Natural killer cell (primary cell): ENCODE measurements at regions not wholly inside any gene's neighbourhood (a gene's known extent, or its start where the extent isn't known, plus 50 kb on each side); places are given as distances from the start of the nearest gene placed in this dataset.

ENCODE experiments used
- ATAC-seq, 3 donors: fragments of 150-1000 bp in 2 of 3; fragments of 200-7000 bp in 1 of 3; cut with Tn5 transposase; 1 replicate in 1 of 3; 2 replicates in 2 of 3; pipeline ENCODE4 v1.10.0; 2021; ENCODE audit warnings: mild to moderate bottlenecking in 2 of 3, moderate library complexity in 2 of 3
- DNase-seq, 2 donors: peaks; one replicate each; pipeline versions ENCODE4 v3.0.0 to v3.0.0-alpha.2; 2013 to 2021; ENCODE audit warnings: mixed read lengths in 1 of 2
- H3K27ac ChIP-seq: one replicate; pipeline ENCODE4 v1.5.1; 2013; ENCODE audit warnings: mild to moderate bottlenecking, low read length
- H3K27me3 ChIP-seq: one replicate; pipeline ENCODE4 v1.6.1; 2013; ENCODE audit warnings: low read length; ENCODE audit not compliant: control insufficient read depth, insufficient read depth
- H3K36me3 ChIP-seq: one replicate; pipeline ENCODE4 v1.6.1; 2013; ENCODE audit warnings: low read length; ENCODE audit not compliant: control insufficient read depth, insufficient read depth
- H3K4me1 ChIP-seq: one replicate; pipeline ENCODE4 v1.6.1; 2013; ENCODE audit warnings: low read length; ENCODE audit not compliant: control insufficient read depth, insufficient read depth
- H3K4me3 ChIP-seq: one replicate; pipeline ENCODE4 v1.5.1; 2013; ENCODE audit warnings: low read length
- H3K9me3 ChIP-seq: one replicate; pipeline ENCODE4 v1.6.1; 2013; ENCODE audit warnings: low read length; ENCODE audit not compliant: control insufficient read depth, insufficient read depth
- H3K27ac Mint-ChIP-seq, 2 donors: one replicate each; pipeline ENCODE4 v1.8.0; 2022; ENCODE audit warnings: mild to moderate bottlenecking in 2 of 2, mixed read lengths in 2 of 2, moderate library complexity in 1 of 2
- H3K27me3 Mint-ChIP-seq, 2 donors: one replicate each; pipeline ENCODE4 v1.8.0; 2022; ENCODE audit warnings: low read depth in 2 of 2, mixed read lengths in 2 of 2
- H3K36me3 Mint-ChIP-seq: one replicate; pipeline ENCODE4 v1.8.0; 2022; ENCODE audit warnings: mixed read lengths
- H3K4me1 Mint-ChIP-seq, 2 donors: one replicate each; pipeline ENCODE4 v1.8.0; 2022; ENCODE audit warnings: mixed read lengths in 2 of 2
- H3K4me3 Mint-ChIP-seq: one replicate; pipeline ENCODE4 v1.8.0; 2022; ENCODE audit warnings: mild to moderate bottlenecking, moderate library complexity, mixed read lengths
- H3K9me3 Mint-ChIP-seq, 2 donors: one replicate each; pipeline ENCODE4 v1.8.0; 2022; ENCODE audit warnings: mixed read lengths in 2 of 2
- WGBS: methylation state at CpG from one replicate; pipeline ENCODE4 v1.1.7; 2013; ENCODE audit warnings: missing lambda C conversion rate; ENCODE audit not compliant: insufficient coverage; 5-methylcytosine and 5-hydroxymethylcytosine counted together
- intact Hi-C: fragments of 100-400 bp; cut with micrococcal nuclease; formaldehyde crosslinking; loops from one replicate; pipeline ENCODE4 v1.14.2; 2022
- TF ChIP-seq, protein P1 (sequence below): fragments of 200-600 bp; IDR thresholded peaks from one replicate; pipeline ENCODE4 v1.8.0; 2022; ENCODE audit warnings: antibody characterized with exemption

DNA sequence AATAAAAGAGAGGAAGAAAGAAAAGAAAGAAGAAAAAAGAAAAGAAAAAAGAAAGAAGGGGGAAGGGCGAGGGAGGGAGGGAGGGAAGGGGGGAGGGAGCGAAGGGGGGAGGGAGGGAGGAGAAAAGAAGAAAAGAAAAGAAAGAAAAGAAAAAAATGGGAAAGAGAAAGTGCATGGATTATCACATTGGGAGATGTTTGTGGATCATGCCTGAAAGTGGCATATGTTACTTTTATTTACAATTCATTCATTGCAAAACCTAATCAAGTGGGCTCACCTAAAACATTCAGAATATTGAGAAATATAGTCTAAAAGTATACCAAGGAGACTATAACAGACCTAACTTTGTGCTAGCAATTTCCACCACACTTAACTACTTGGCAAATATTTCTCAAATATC, 246.9 kb upstream of the SYT1 start:
- Mint-ChIP-seq H3K9me3 (peaks cover 6 to 14% of the 10 kb centered on the region in 2 donors), H3K4me3 (no peak overlapping the region), H3K27me3 (no peaks in the 10 kb centered on the region), H3K4me1 (no peaks in the 10 kb centered on the region), H3K27ac (no peak overlapping the region), H3K36me3 (no peaks in the 10 kb centered on the region)
- Histone ChIP-seq H3K27me3 (no peaks in the 10 kb centered on the region), H3K9me3 (no peaks in the 10 kb centered on the region), H3K4me3 (no peak overlapping the region), H3K36me3 (no peaks in the 10 kb centered on the region), H3K4me1 (no peaks in the 10 kb centered on the region), H3K27ac (no peak overlapping the region)
- TF ChIP-seq, protein P1, sequence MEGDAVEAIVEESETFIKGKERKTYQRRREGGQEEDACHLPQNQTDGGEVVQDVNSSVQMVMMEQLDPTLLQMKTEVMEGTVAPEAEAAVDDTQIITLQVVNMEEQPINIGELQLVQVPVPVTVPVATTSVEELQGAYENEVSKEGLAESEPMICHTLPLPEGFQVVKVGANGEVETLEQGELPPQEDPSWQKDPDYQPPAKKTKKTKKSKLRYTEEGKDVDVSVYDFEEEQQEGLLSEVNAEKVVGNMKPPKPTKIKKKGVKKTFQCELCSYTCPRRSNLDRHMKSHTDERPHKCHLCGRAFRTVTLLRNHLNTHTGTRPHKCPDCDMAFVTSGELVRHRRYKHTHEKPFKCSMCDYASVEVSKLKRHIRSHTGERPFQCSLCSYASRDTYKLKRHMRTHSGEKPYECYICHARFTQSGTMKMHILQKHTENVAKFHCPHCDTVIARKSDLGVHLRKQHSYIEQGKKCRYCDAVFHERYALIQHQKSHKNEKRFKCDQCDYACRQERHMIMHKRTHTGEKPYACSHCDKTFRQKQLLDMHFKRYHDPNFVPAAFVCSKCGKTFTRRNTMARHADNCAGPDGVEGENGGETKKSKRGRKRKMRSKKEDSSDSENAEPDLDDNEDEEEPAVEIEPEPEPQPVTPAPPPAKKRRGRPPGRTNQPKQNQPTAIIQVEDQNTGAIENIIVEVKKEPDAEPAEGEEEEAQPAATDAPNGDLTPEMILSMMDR: no peak
- ATAC-seq: no peak
- intact Hi-C loops: no loop called here
- no peak for DNase-seq
- WGBS: 80% methylated on average over 1 of the region's 2 CpGs

DNA sequence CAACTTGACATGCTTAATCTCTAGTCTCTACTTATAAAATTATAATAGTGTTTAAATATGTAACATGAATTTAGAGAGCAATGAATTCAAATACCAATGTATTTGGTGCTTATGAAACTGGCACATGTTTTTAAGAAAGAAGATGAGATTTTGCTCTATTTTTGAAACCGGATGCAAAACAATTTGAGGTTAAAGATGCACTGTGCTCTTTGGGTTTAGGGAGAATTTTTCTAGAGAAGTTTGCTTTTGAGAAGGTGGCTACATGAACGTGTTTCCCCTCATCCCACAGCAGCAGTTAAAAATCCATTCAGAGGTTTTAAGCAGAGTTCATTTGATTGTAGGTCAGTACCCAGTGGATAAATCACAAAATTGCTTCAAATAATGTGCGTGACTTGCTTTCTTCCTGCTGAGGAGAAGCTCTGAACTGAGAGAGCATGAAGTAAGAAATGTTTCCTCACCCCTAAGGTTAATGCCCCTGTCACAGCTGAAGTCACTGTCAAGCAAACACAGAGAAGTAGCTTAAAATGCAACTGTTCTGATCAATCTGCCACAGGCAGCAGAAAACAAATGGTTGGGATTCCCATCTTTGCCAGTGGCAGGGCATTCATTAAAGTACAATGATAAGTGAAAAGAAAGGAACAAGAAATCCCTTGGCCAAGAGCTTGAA, 241.9 kb upstream of the SYT1 start:
- no peaks in the 10 kb centered on the region for H3K27me3 ChIP-seq
- no peaks in the 10 kb centered on the region for H3K36me3 Mint-ChIP-seq
- intact Hi-C loops: no loop called here
- H3K9me3 Mint-ChIP-seq: peaks cover 9 to 16% of the 10 kb centered on the region in 2 donors
- no peaks in the 10 kb centered on the region for H3K4me1 Mint-ChIP-seq
- no peak overlapping the region for H3K27ac Mint-ChIP-seq
- no peaks in the 10 kb centered on the region for H3K9me3 ChIP-seq
- 80% methylated on average over 2 of the region's 3 CpGs for WGBS
- no peaks in the 10 kb centered on the region for H3K27me3 Mint-ChIP-seq
- DNase-seq (no peak), ATAC-seq (no peak)
- H3K4me3 ChIP-seq: no peak overlapping the region
- TF ChIP-seq, protein P1: no peak
- H3K27ac ChIP-seq: no peak overlapping the region
- H3K4me3 Mint-ChIP-seq: no peak overlapping the region
- no peaks in the 10 kb centered on the region for H3K4me1 ChIP-seq
- no peaks in the 10 kb centered on the region for H3K36me3 ChIP-seq

DNA sequence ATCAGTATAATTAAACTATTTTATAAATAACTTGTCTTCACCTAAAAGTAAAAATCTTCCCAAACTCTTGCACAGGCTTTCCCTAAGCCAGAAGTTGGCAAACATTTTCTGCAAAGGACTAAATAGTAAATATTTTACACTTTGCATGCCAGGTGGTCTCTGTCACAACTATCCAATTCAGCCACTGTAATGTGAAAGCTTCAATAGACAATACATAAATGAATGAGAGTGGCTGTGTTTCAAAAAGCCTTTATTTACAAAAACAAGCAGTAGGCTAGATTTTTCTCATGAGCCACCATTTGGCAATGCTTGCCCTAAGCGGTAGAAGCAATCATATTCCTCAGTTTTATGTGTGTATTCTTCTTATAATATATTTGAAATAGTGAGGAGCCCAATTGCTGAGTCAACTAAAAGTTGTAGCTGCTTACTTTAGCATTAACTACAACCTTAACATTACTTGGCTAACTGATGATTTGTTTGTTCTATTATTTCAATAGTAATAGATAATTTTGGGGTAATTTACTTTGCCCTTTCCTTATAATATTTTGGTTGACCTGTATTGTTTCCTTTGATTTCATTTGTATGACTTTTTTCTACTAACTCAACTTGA, 236.0 kb upstream of the SYT1 start:
- Mint-ChIP-seq H3K36me3 (no peaks in the 10 kb centered on the region), H3K9me3 (peaks cover 5 to 9% of the 10 kb centered on the region in 2 donors), H3K4me3 (no peak overlapping the region), H3K4me1 (no peaks in the 10 kb centered on the region), H3K27me3 (no peaks in the 10 kb centered on the region), H3K27ac (no peak overlapping the region)
- ATAC-seq (no peak), DNase-seq (no peak)
- Histone ChIP-seq H3K36me3 (no peaks in the 10 kb centered on the region), H3K9me3 (no peaks in the 10 kb centered on the region), H3K27me3 (no peaks in the 10 kb centered on the region), H3K4me3 (no peak overlapping the region), H3K4me1 (no peaks in the 10 kb centered on the region), H3K27ac (no peak overlapping the region)
- TF ChIP-seq, protein P1: no peak
- intact Hi-C loops: no loop called here
- WGBS: no CpG with 5 or more reads among the region's 1 CpG
